C4-2B (cell line): ENCODE measurements at regions not wholly inside any gene's neighbourhood (a gene's known extent, or its start where the extent isn't known, plus 50 kb on each side); places are given as distances from the start of the nearest gene placed in this dataset.

Experiments
- H3K27ac ChIP-seq: fragments of 450-650 bp; 2 replicates; pipeline ENCODE4 v1.5.1; 2017
- CTCF ChIP-seq: fragments of 450-650 bp; conservative IDR thresholded peaks from 2 replicates; pipeline ENCODE4 v1.5.1; 2017; ENCODE audit warnings: mild to moderate bottlenecking
- ZFX ChIP-seq: fragments of 450-650 bp; IDR thresholded peaks from 2 replicates; pipeline ENCODE4 v1.6.1; 2017

GRCh38 chr2:239693330-239693729 is 292.5 kb upstream of the HDAC4 start:
- TF ChIP-seq CTCF = no peak

GRCh38 chr2:239692919-239693318 is 292.1 kb upstream of the HDAC4 start:
- H3K27ac ChIP-seq = no peak overlapping the region
- TF ChIP-seq CTCF (no peak), ZFX (no peak)

More at GRCh38 chr2:239693330-239693729, 292.5 kb upstream of the HDAC4 start:
- no peak overlapping the region for H3K27ac ChIP-seq

- H3K27ac ChIP-seq = no peak overlapping the region
- no peak for TF ChIP-seq CTCF
- TF ChIP-seq ZFX = no peak
Observed at GRCh38 chr2:239692362-239692851, 291.6 kb upstream of the HDAC4 start.

- TF ChIP-seq ZFX (no peak), CTCF (no peak)
- no peak overlapping the region for H3K27ac ChIP-seq
Observed at GRCh38 chr2:239691720-239692119, 290.9 kb upstream of the HDAC4 start.

- TF ChIP-seq CTCF = no peak
- TF ChIP-seq ZFX = no peak
- no peak overlapping the region for H3K27ac ChIP-seq
Observed at GRCh38 chr2:239690651-239691631, 290.1 kb upstream of the HDAC4 start.

- H3K27ac ChIP-seq = no peak overlapping the region
- no peak for TF ChIP-seq CTCF
- no peak for TF ChIP-seq ZFX
Observed at GRCh38 chr2:239689985-239690384, 289.2 kb upstream of the HDAC4 start.

GRCh38 chr2:239689410-239689809 is 288.6 kb upstream of the HDAC4 start:
- TF ChIP-seq CTCF (no peak), ZFX (no peak)
- no peak overlapping the region for H3K27ac ChIP-seq
